LoVo (cell line): ENCODE measurements at regions not wholly inside any gene's neighbourhood (a gene's known extent, or its start where the extent isn't known, plus 50 kb on each side); places are given as distances from the start of the nearest gene placed in this dataset.

ENCODE experiments used
- DNase-seq: peaks from one replicate; pipeline ENCODE4 v3.0.0-alpha.2; 2016; ENCODE audit warnings: low spot score

- DNase-seq: no peak
Measured at GRCh38 chr13:80666782-80667552, 326.0 kb upstream of the SPRY2 start.

- DNase-seq: no peak
Measured at GRCh38 chr13:80665792-80666333, 324.9 kb upstream of the SPRY2 start.

DNA sequence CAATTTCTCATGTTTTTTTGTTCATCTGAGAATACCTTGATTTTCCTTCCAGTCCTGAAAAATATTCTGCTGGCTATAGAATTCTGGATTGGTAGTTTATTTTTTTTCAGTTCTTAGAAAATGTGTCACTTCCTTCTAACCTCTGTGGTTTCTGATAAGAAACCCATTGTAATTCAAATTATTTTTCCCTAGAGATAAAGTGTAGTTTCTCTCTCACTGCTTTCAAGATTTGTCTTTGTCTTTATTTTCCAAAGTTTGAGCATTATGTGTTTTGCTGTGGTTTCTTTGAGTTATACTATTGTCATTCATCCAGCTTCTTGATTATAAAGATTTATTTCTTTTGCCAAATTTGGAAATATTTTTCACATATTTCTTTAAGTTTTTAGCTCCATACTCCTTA, 324.0 kb upstream of the SPRY2 start:
- DNase-seq: no peak

- no peak for DNase-seq
Measured at GRCh38 chr13:80663788-80664187, 322.9 kb upstream of the SPRY2 start.

GRCh38 chr13:80658705-80659104, 317.8 kb upstream of the SPRY2 start:
- DNase-seq: no peak

DNA sequence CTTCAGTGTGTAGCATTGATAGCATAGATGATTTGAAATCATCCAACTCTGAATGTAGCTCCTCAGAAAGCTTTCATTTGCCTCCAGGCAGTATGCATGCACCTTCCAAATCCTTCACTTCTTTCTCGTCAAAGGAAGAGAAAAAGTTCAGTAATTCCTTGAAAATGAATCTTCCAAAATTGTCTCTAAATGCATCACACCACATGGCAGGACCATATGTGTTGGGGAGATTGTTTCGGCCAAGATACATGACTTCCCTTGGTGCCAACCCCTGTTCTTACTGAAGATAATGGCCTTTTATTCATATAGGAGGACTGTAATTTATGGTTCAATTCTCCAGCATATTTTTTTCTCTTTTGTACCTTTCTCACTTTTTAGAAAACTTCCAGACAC, 315.6 kb upstream of the SPRY2 start:
- no peak for DNase-seq

DNA sequence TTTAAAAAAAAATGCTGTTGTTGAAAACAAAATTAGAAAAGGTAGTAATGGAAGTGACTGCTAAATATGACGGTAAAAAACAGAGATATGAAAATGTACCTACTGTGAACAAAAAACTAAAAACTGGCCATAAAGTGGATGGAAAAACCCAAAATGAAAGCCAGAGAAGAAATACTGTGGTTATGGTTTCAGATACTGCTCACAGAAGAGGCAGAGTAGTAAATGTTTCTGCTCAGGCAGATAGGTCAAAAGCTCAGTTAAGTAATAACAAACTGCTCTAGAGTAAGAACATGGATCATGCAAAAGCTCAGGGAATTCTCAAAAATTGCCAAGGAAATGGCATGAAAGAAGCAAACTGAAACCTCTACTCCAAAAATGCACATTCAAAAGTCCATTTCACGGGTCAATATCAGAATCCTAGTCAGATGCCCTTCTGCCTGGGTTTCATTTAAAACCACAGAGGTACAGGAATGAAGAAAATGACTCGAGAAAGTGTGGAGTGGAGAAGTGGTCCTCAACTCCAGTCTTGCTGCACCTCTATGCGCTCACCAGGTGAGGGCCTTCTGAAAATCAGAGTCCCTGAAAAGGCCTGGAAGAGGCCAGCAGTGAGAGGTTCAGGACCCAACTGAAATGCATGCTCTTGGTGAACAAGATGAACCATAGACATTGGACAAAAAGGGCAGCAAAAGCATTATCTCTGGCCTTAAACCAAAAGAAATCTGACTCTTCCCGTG, 315.0 kb upstream of the SPRY2 start:
- no peak for DNase-seq

- DNase-seq: no peak
Measured at GRCh38 chr13:80654638-80655249, 313.8 kb upstream of the SPRY2 start.

DNA sequence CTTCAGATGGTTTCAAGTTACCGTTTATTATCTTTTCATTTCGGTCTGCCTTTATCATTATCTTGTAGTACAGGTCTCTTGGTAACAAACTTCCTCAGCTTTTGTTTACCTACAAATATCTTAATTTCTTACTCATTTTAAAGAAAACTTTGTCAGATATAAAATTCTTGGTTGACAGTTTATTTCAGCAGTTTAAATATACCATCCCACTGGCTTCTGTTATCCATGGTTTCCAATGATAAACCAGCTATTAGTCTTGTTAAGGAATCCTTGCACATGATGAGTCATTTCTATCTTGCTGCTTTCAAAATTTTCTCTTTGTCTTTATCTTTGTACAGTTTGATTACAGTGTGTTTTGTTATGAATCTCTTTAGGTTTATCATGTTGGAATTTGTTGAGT, 308.3 kb upstream of the SPRY2 start:
- no peak for DNase-seq

- DNase-seq: no peak
Measured at GRCh38 chr13:80642641-80643040, 301.7 kb upstream of the SPRY2 start.

- DNase-seq: no peak
Measured at GRCh38 chr13:80633251-80633650, 292.3 kb upstream of the SPRY2 start.

GRCh38 chr13:80630685-80631121, 289.8 kb upstream of the SPRY2 start:
- DNase-seq: no peak

- no peak for DNase-seq
Measured at GRCh38 chr13:80618781-80619180, 277.9 kb upstream of the SPRY2 start.

- DNase-seq: no peak
Measured at GRCh38 chr13:80612804-80613203, 271.9 kb upstream of the SPRY2 start.

- no peak for DNase-seq
Measured at GRCh38 chr13:80611310-80611709, 270.4 kb upstream of the SPRY2 start.

- DNase-seq: no peak
Measured at GRCh38 chr13:80605716-80606115, 264.8 kb upstream of the SPRY2 start.

DNA sequence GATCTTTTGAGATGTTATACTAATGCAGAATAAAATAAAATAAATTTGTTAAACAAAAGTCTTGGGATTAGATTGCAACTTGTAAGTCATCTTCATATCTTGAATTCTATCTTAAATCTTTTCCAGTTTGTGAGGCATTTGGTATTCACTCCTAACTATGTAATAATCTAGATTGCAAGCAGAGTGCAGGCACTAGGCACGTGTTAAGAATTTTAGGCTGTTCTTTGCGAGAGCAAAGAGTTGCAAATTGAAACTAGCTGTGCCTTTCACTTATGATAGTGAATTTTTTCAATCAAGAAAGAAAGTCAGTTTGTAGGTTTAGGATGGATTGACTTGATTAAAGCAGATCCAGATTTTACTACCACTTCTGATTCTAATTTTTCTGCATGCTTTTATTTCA, 264.1 kb upstream of the SPRY2 start:
- no peak for DNase-seq

DNA sequence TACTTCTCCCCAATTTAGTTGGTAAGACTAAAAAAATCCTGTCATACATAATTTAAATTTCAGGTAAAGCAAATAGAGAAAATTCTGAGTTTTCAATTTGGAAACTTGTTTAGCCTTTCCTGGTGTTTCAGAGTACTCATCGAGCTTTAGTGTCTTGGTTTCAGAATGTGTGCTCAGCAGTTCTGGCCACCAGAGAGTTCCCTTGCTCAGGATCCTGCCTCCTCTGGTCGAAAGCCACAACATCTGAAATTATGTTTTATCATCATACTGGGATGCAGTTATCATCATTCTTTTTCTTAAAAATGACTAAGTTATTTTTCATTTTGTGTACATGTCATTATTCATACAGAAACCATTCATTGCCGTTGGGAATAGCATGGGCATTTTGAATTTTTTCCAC, 263.2 kb upstream of the SPRY2 start:
- no peak for DNase-seq

DNA sequence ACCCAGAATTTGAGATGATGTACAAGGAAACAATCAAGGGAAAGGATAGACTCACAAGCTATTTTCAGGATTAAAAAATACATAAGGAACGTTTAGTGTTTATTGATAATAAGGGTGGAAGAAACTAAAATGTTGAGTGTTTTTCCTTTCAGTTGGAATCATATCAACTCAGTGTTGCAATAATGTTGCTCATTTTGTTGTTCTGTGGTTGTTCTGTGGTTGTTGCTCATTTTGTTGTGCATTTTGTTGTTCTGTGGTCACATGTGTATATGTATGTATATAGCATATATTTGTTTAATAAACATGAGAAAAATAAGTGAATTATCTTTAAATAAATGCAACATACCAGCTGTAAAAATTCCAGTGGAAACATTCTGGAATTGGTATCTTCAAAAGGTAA, 262.4 kb upstream of the SPRY2 start:
- no peak for DNase-seq

DNA sequence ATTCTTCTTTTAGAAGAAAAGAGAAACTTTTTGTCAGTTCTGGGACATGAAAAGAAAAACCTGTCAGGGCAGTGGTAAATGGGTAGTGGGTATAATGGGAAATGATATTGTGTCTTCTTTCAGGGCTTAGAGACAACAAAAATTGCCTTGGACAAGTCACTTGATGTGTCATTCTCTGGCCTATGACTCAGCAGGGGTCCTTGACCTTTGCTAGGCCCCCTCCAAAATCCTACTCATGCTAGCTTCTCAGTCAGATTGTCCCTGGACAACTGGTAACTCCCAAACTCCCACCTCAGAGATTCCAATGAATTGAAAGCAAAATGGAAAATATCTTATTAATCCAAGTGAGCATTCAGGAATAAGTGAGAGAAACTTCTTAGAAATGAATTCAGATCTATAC, 258.8 kb upstream of the SPRY2 start:
- DNase-seq: no peak

- DNase-seq: no peak
Measured at GRCh38 chr13:80598189-80598588, 257.3 kb upstream of the SPRY2 start.

DNA sequence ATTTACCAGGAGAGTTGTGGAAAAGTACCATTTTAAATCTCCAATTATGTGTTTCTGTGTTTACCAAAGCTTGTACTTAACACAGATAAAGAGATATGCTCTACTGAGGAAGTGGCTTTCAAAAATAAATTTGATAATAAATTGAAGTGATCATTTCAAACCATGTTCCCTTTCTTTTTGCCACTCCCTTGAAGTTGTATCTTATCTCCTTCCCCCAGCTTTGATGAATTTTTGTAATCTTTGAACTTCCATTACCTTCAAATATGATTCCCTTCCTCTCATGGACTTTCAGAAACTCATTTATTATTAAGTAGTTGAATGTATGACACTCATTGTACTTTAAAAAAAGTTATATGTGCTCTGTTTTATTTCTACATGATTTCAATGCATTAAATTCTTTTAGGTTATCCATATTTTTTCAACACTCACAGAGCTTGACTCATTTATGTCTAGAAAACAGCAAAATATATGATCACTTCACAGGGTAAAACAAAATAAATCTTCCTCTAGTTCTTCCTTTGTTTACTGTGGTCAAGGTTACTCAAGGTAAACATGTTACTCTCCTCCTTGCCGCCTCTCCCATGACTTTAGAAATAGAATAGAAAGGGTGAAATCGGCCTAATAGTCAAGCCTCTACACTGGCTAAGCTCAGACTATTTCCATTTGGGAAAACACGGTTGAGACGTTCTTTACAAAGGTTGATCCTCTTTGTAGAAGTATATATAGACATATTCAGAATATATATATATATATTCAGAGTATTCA, 251.2 kb upstream of the SPRY2 start:
- DNase-seq: no peak
